DMS 273 (cell line): ENCODE measurements at regions not wholly inside any gene's neighbourhood (a gene's known extent, or its start where the extent isn't known, plus 50 kb on each side); places are given as distances from the start of the nearest gene placed in this dataset.

Source experiments
- DNase-seq: peaks from one replicate; lab custom pipeline; 2025; ENCODE audit not compliant: unreplicated experiment; lab: John Stamatoyannopoulos, UW

DNA sequence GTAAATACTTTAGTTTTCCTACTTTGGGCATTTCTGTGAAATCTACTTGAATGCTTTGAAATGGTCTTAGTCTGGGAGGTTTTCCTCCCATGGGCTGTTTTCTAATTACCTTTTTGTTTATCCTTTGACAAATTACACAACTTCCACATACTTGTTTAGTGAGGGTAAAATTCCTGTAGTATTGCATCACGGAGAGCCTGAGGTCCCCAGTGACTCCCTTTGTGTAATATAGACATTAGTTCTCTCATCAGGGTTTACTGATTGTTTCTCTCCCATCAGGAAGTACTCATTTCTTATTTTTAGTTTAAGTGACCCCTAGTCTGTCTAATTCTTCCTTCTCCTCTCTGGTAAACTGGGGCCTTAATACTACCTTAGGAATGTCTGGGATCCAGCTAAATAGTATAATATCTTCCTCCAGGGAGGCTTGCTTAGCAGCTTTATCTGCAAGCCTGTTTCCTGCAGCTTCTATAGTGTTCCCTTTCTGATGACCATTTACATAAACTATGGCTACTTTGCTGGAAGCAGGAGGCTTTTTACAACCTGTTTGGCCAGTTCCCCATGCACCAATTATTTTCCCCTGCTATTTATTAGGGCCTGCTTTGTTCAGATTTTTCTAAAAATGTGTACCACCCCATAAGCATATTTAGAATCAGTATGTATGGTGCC is 87.2 kb upstream of the XCR1 start:
- DNase-seq: no peak

DNA sequence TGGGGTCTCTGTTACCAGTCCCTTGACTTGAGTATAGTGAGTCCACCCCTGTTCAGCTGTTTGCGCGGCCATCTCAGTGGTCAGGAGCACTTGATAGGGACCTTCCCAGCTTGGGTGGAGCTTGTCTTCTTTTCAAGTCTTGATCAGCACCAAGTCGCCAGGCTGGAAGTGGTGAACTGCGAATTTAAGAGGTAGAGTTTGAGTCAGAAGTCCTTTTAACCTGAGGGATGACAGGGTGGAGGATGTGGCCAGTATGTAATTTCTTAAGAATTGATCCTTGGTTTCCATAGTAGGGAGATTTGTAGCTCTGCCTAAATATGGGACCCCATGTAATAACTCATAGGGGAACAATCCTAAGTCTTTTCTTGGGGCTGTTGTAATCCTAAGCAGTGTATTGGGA is 86.3 kb upstream of the XCR1 start:
- no peak for DNase-seq

DNA sequence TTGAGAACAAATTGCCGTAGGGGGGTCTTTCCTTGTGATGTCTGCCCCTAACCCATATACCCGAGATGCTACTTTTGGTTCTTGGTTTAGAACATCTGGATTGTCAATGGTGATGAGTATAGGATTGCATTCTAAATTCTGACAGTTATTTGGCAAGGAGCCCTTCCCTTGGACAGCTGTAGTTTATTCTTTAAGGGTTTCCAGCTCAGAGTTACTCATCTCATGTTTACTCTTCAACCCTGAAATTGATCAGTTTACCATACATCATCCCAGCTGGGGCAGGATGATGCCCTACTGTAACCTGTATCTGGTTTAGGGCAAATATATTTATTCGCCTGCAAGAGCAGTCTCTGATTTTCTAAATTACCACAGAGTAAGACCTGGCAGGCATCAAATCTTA is 85.7 kb upstream of the XCR1 start:
- no peak for DNase-seq

DNA sequence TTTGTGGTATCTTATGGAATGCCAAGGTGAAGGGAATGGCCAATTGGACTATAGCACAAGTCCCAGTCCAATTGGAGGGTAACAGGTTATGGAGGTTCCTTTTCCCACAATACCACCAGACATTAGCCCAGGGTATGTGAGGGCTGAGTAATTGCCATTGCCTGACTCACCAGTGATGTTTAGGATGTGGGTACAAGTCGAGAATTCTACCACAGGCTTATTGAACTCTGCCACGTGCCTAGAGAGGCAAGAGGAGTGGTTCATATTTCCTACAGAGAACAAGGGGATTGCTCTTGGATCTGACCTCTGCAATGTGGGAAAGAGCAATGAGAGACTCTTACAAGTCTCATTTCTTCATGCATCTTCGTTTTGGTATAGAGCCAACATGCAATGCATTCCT is 85.0 kb upstream of the XCR1 start:
- no peak for DNase-seq

DNA sequence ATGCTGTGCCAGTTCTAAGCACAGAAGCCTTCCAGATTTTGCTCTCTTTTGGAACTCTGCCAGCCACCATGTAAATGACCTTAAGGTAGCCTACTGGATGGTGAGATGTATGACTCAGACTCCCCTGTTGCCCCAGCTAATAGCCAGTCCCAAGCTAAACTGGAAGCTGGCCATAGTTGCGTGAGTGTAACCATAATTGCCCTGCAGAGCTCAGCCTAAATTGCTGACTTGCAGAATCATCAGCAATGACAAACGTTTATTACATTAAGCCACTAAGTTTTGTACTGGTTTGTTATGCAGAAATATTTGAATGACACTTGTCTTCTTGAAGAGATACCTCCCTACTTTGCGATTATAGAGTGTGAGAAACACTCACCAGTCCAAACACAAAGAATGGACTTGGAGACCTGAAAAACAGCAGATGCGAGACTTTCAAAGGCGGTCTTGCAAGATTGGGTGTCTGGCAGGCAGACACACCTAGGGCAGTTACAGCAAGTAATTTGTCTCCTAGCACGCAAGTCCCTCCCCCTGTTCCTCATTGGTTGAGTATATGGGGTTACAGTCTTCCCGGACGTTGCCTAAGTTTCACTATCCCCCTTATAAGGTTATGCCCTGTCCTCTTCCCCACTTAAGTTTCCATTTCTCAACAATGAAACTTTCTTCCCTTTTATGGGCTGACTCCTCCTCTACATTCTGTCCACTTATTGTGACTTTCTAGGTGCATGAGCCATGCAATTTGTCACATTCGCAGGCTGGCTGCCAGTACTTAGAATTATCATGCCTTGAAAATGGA is 83.6 kb upstream of the XCR1 start:
- peak; percentile 89 for DNase-seq

DNA sequence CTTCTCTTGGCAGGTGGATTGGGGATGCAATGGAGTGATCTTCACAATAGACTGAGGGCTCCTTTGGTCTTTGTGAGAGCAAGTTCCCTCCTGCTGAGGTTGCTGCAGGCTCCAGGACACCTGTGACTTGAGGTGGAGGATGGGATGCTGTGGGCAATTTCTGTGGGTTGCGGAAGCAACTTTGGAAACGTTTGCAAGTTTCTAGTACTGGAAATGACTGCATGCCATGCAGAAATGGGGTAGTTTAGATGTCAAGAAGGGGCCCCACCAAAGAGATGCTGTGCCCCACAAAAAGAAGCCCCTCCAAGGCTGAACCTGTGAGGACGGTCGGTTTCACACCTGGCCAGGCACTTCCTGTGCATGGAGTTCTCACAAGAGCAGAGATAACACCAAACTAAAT is 80.4 kb upstream of the XCR1 start:
- DNase-seq: no peak

DNA sequence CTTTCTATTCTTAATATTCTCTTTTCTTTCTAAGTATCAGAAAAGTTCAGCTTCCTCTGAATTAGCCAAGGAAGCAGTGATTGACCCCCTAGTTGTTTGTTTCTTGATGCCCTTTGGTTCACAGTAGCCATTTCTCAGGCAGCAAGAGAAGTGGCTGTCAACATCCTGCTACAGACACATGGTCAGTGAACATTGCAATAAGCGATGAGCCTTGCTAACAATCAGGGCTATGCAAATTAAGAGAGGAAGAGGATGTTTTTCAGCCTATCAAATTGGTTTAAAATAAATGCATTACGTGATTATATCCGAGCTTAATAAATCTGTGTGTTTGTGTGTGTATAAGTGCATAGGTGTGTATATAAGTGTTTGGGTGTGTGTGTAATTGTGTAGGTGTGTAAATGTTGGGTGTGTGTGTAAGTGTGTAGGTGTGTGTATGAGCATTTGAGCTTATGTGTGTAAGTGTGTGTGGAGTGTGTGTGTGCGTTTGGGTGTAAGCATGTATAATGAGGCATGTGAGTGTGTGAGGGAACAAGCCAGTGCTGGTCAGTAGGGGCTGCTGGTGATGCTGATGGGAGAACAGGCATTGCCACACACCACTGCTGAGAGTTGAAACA is 78.1 kb upstream of the XCR1 start:
- no peak for DNase-seq

DNA sequence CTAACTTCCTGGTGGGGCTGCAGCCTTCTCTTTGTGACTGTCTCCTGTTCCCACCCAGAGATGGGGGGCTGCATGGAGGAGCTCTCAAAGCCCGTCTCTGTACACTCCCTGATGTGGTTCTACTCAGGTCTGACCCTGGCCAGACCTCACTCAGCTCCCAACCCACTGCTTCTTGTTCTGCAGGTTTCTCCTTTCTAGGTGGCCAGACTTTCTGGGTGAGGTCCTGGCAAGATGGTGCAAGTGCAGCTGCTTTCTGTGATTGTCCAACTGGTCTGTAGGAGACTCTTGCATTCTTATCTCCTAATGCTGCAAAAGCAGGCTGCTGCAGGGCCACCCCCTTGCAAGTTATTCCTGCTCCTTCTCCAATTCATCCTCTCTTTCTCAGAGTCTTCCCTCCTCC is 77.4 kb upstream of the XCR1 start:
- DNase-seq: no peak

DNA sequence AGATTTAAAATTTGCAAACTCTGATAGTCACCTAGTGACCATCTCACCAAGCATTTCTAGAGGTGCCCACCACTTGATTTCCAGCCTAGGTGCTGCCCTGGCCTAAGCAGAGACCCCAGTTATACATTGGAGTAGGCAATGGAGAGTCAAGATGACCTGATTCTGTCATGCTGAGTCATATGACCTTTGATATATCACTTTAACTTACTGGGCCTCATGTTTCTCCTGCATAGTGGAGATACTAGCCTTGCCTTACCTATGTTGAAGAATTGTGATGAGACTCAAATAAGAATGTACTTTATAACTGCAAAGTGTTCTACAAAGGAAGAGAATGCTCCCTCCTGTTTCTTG is 75.5 kb upstream of the XCR1 start:
- no peak for DNase-seq

DNA sequence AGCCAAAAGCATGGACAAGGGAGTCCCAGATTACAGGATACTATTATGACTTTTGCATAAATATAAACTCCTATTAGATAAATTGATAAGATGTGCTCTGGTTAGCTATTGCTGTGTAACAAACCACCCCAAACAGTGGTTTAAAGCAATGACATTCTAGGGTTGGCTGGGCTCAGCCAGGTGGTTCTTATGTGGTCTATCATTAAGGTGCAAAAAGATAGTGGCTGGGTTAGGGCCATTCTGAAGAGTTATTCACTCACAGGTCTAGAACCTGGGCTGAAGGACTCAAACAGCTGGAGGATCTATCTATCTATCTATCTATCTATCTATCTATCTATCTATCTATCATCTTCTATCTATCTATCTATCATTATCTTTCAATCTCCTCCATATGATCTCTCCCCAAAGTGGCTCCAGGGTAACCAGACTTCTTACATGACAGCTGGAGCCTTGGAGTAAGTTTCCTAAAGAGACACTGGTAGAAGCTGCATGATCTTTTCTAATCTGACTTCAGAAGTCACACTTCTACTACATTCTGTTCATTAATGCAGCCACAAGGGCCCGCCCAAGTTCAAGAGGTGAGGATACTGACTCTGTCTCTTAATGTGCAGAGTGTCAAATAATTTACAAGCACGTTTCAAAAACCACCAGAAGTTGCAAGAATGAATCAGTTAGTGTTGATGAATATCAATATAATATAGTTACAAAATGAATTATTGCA is 74.9 kb upstream of the XCR1 start:
- DNase-seq: no peak

DNA sequence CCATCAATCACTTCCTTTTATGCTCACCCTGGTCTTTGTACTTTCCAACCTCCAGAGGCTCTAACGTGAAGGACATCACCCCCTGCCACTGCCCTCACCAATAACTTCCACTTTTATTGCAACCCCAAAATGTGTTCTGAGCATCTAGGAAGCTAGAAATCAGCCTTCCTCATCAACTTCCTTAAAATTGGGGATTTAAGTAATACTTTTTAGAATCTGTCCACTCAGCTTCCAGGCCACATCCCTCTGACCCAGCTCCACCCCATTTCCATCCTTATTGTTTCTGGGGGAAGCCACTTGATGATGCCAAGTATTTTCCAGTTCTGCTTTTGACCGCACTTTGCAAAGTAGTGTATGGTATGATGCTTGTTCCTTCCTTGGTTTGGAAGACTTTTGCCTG is 73.5 kb upstream of the XCR1 start:
- no peak for DNase-seq

DNA sequence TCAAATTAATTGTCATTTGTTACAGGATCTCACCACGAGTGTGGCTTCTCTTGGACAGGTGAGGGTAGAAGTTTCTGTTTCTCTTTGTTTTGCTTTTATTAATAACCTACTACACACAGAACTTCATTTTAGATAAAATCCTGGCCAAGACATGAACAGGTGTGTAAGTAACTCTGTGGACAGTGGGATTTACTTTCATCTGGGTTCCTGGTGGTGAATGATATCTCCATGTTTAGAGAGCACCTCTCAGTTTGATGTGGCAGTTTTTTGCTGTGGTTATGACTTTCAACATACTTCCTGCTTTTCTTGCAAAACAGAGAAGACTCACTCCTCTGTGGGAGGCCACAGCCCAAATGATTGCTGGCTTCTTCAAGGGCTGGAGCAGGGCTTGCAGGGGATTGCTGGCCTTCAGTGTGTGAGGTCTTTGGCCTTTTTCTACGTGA is 71.1 kb upstream of the XCR1 start:
- DNase-seq: no peak

DNA sequence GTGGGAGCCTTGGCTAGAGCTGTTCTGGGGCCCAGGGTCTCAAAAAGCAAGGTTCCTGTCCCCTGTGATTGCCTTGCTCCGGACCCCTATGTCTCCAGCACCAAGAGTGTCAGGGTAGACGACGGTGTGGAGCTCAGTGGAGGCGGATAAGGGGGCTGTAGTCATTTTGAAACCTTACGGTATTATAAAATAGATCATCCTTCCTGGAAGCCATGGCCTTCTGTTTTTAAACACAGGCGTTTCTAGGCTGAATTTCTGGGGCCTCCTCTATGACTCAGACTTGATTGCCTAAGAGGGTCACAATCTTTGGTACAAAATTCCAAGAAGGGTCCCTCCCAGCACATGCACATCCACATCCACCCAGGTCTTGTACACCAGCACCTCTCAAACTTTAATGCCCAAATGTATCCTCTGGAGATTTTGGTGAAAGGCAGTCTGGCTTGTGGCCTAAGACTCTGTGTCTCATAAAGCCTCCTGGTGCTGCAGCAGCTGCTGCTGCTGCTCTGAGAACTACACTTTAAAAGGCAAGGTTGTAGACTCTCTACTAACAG is 70.5 kb upstream of the XCR1 start:
- no peak for DNase-seq

DNA sequence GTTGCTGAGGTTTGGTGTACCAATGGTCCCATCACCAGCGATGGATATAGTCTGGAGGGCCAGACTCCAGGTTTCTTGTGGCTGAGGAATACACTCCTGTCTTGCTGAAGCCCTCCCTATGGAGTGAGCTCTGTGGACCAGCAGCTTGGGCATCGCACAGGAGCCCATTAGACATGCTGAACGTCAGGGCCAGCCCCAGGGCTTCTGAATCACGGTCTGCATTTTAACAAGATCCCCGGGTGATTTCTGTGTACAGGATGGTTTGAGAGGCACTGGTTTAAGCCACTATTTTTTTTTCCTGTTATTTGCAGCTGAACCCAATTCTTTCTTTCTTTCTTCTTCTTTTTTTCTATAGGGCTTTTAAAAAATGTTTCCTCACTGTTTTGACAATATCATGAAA is 69.5 kb upstream of the XCR1 start:
- no peak for DNase-seq

DNA sequence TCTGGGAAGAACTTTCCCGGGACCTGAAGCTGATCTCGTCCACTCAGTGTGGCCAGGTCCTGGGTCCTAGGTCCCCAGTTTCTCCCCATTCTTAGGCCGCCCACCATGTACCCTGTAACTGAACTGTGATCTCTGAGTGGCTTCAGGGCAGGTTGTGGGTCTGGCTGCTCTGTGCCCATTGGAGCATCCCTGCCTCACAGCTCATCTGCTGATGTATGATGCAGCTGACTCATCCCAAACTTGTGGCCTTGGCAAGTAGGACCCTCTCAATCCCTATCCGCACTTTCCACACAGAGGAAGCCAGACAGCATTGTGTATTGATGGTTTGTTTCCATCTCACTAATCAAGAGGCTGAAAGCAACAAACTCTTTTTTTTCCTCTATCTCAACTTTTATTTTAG is 69.1 kb upstream of the XCR1 start:
- DNase-seq: no peak

DNA sequence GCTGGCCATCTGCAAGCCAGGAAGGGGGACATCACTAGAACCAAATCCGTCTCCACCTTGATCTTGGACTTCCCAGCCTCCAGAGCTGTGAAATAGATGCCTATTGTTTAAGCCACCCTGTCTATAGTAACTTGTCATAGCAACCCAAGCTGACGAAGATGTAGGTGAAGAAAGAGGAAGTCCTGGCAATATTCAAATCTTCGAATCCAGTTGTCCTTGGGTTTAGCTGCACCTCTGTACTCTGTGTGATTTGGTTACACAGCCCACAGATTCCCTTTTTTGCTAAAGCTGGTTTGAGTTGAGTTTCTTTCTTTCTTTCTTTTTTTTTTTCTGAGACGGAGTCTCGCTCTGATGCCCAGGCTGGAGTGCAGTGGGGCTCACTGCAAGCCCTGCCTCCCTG is 68.0 kb upstream of the XCR1 start:
- no peak for DNase-seq

DNA sequence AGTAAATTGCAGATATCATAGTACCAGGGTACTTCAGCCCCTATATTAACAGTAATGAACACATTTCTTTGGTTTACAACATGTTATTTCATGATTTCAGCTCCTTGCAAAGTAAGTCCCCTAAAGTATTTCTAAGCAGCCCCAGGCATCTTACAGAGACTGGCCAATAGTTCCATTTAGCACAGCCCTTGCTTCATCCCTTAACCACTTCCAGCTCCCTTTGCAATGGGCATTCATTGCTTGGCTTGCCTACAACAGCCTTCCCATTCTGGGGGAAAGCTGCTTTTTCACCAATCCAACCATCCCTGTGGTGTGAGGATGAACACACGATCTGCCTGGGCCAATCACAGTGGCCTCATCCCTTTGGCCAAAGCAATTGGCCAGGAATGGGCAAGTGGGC is 67.2 kb upstream of the XCR1 start:
- no peak for DNase-seq

DNA sequence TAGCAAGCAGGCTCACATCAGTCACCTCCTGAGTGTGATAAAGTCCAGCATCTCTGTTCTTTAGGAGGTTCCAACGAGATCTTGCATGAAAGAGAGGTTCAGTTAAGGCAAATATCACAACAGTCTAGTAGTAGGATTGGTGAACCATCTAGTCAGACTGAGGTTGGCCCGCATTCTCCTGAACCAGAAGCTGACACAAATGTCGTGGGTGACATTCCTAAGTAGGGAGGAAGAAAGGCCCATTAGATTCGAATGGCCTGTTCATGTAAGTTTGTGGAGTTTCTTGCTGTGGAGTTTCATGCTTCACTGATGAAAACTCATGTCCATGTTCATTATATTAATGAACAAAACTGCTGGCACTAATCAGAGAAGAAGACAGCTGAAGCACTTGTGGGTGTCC is 66.7 kb upstream of the XCR1 start:
- DNase-seq: no peak

DNA sequence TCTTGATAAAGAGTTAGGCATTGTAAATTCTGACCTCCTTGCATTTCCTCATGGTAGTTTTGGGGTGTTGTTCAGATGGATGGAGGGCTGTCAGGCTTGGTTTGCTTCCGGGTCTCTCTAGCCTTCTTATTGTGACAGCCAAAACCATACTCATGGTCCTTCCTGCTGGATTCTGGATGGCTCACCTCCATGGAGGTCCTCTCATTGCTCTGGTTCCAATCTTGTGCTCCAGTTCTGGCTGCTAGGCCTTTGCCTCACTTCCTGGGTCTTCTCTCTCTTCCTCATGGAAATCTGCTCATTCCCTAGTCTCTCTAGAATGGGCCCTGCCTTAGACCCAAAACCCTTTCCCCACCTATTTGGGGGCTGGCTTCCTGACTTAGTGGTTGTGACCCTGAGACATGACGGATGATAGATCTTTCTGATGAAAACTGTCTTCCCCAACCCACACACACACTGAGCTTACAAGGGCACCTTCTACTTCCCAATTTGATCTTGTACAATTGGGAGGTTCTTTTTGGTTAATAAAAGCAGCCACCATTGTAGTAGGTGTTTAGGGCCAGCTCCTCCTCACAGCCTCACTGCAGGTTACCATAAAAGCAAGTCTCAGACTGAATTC is 66.2 kb upstream of the XCR1 start:
- DNase-seq: no peak

DNA sequence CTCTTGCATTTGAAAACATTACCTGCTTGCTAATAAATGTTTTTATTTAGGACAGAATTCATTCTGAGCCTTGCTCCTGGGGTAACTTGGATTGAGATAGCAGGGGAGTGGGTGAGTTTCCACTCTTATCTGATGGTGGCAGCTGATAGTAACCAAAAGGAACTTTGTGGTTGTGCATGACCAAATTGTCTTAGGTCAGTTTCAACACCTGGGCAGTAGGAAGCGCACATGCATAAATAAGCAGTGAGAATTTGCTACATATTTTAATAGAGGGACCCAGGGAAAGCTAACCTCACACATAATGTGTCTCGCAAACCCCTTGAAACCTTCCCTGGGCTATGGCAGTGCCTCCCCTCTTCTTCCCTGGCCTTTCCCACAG is 65.4 kb upstream of the XCR1 start:
- no peak for DNase-seq
